Ectodermal cell (in vitro differentiated cells): ENCODE measurements at regions not wholly inside any gene's neighbourhood (a gene's known extent, or its start where the extent isn't known, plus 50 kb on each side); places are given as distances from the start of the nearest gene placed in this dataset.
"Not testable (repeated sequence)": the region's sequence is repeated elsewhere in the genome, so short reads cannot be mapped to it uniquely, and the experiment has no call there.

Experiments
- H3K27ac ChIP-seq: 2 replicates; pipeline ENCODE4 v1.7.0; 2013; ENCODE audit warnings: mild to moderate bottlenecking, low read depth, low read length; ENCODE audit not compliant: insufficient read depth, poor library complexity, severe bottlenecking
- H3K27me3 ChIP-seq: 2 replicates; pipeline ENCODE4 v1.7.0; 2013; ENCODE audit warnings: mild to moderate bottlenecking, low read length; ENCODE audit not compliant: insufficient read depth, control insufficient read depth, poor library complexity, severe bottlenecking
- H3K36me3 ChIP-seq: one replicate; pipeline ENCODE4 v1.7.0; 2013; ENCODE audit warnings: low read length; ENCODE audit not compliant: control insufficient read depth, insufficient read depth
- H3K4me1 ChIP-seq: one replicate; pipeline ENCODE4 v1.7.0; 2013; ENCODE audit warnings: low read length; ENCODE audit not compliant: control insufficient read depth, insufficient read depth
- H3K4me3 ChIP-seq: 2 replicates; pipeline ENCODE4 v1.7.0; 2013; ENCODE audit warnings: low read depth, low read length, control low read depth; ENCODE audit not compliant: insufficient read depth
- H3K9me3 ChIP-seq: 2 replicates; pipeline ENCODE4 v1.7.0; 2013; ENCODE audit warnings: mild to moderate bottlenecking, low read length, moderate library complexity; ENCODE audit not compliant: control insufficient read depth
- WGBS, 2 experiments: methylation state at CpG; one replicate each; pipeline ENCODE4 v1.1.7; 2013; ENCODE audit warnings: missing lambda C conversion rate in 2 of 2; 5-methylcytosine and 5-hydroxymethylcytosine counted together

DNA sequence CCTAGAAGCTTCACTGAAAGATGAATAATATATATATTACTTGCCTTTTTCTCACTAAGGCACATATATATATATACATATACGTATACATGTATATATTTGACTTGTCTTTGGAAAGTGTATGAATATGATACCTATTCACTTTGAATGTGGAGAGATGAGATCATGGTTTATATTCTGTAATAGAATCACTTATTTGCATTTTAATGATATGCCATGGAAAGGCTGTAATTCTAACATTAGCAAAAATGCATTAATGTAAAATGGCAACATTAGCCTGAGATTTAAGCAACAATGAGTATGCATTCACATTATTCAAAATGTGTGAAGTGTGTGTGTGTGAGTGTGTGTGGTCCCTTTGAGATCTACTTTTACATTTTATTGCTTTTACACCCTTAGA, 54.5 kb upstream of the PRKD1 start:
- H3K27me3 ChIP-seq, result no peaks in the 10 kb centered on the region
- no peak overlapping the region for H3K4me3 ChIP-seq
- no peaks in the 10 kb centered on the region for H3K4me1 ChIP-seq
- H3K36me3 ChIP-seq, result no peaks in the 10 kb centered on the region
- no peak overlapping the region for H3K27ac ChIP-seq
- no CpG with 5 or more reads among the region's 1 CpG for WGBS, 2 experiments
- H3K9me3 ChIP-seq, result no peaks in the 10 kb centered on the region

GRCh38 chr14:29982993-29983392, 55.3 kb upstream of the PRKD1 start:
- Histone ChIP-seq H3K27ac (no peak overlapping the region), H3K9me3 (no peaks in the 10 kb centered on the region), H3K36me3 (no peaks in the 10 kb centered on the region), H3K4me1 (no peaks in the 10 kb centered on the region), H3K27me3 (no peaks in the 10 kb centered on the region), H3K4me3 (no peak overlapping the region)
- WGBS, 2 experiments, result 96 to 98% methylated on average over 1 of the region's 1 CpG

- H3K4me1 ChIP-seq, H3K4me3 ChIP-seq: not testable (repeated sequence)
- WGBS, 2 experiments, result 93 to 95% methylated on average over 14 to 24 of the region's 30 CpGs
Observed at GRCh38 chr14:29990344-29990857, 62.8 kb upstream of the PRKD1 start.

GRCh38 chr14:29990993-29991392, 63.3 kb upstream of the PRKD1 start:
- Histone ChIP-seq H3K9me3 (no peaks in the 10 kb centered on the region), H3K4me3 (no peak overlapping the region), H3K4me1 (no peaks in the 10 kb centered on the region), H3K36me3 (no peaks in the 10 kb centered on the region), H3K27me3 (no peaks in the 10 kb centered on the region), H3K27ac (no peak overlapping the region)
- 94% methylated on average over 2 of the region's 2 CpGs; no CpG with 5 or more reads in 1 of the 2 experiments for WGBS, 2 experiments

More at GRCh38 chr14:29990344-29990857, 62.8 kb upstream of the PRKD1 start:
- not testable (repeated sequence) for H3K9me3 ChIP-seq, H3K36me3 ChIP-seq, H3K27ac ChIP-seq, H3K27me3 ChIP-seq

GRCh38 chr14:29993143-29993542, 65.5 kb upstream of the PRKD1 start:
- Histone ChIP-seq H3K4me1 (no peaks in the 10 kb centered on the region), H3K36me3 (no peaks in the 10 kb centered on the region), H3K9me3 (no peaks in the 10 kb centered on the region), H3K27ac (no peak overlapping the region), H3K27me3 (no peaks in the 10 kb centered on the region), H3K4me3 (no peak overlapping the region)
- WGBS, 2 experiments, result 92 to 97% methylated on average over 2 of the region's 2 CpGs

DNA sequence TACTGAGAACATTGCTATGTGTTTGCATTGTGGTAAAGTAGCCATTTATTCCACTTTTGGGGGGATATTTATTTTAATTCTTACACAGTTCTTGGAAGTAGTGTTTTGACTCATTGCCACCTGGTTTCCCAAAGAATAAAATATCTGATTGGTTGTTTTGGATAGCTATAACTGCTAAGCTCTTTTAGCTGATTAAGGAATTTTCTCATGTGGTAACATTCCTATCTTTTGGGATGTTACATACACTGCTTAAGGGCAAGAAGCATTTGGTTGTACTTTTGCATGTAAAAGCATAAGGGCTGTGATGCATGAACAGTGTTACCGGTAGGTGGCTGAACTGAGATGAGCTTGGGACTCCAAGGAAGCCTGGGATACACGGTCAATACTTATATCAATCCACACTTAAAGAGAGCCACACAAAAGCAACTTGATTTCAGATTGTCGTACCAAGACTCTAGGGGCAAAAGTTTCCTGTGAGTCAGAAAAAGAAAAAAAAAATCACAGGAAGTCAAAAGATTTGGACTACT, 71.4 kb upstream of the PRKD1 start:
- no peak overlapping the region for H3K27ac ChIP-seq
- H3K4me3 ChIP-seq, result no peak overlapping the region
- H3K36me3 ChIP-seq, result no peaks in the 10 kb centered on the region
- no peaks in the 10 kb centered on the region for H3K4me1 ChIP-seq
- H3K9me3 ChIP-seq, result no peaks in the 10 kb centered on the region
- no peaks in the 10 kb centered on the region for H3K27me3 ChIP-seq
- whole genome bisulfite sequencing, 2 experiments, result 52 to 88% methylated on average over 2 to 3 of the region's 3 CpGs

- Histone ChIP-seq H3K4me3 (no peak overlapping the region), H3K27ac (no peak overlapping the region), H3K36me3 (no peaks in the 10 kb centered on the region), H3K27me3 (no peaks in the 10 kb centered on the region), H3K4me1 (no peaks in the 10 kb centered on the region), H3K9me3 (no peaks in the 10 kb centered on the region)
- WGBS, 2 experiments, result 93 to 98% methylated on average over 5 of the region's 5 CpGs
Observed at GRCh38 chr14:30002859-30003258, 75.2 kb upstream of the PRKD1 start.

GRCh38 chr14:30005114-30005808, 77.6 kb upstream of the PRKD1 start:
- Histone ChIP-seq H3K4me3 (no peak overlapping the region), H3K4me1 (no peaks in the 10 kb centered on the region), H3K27me3 (no peaks in the 10 kb centered on the region), H3K27ac (no peak overlapping the region), H3K9me3 (no peaks in the 10 kb centered on the region), H3K36me3 (no peaks in the 10 kb centered on the region)
- WGBS, 2 experiments, result 62 to 69% methylated on average over 8 of the region's 8 CpGs

DNA sequence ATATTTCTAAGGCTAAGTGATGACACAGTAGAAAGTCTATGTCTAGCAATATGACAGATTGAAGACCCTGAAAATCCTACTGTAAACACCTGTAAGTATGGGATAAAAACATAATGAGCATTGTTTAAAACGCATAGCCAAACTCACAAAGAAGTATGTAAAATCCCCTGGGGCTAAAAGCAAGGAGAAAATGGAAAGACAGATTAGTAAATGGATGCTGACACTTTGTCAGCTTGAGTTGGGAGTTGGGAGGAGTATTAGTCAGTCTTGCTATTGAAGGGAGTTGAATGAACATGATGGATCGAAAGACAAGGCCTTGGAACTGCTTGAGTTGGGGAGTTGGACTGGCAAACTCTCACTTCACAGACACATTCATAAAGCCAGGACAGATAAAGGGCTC, 79.0 kb upstream of the PRKD1 start:
- no peaks in the 10 kb centered on the region for H3K36me3 ChIP-seq
- no peaks in the 10 kb centered on the region for H3K27me3 ChIP-seq
- 87 to 93% methylated on average over 2 of the region's 2 CpGs for WGBS, 2 experiments
- no peak overlapping the region for H3K4me3 ChIP-seq
- H3K9me3 ChIP-seq, result no peaks in the 10 kb centered on the region
- no peaks in the 10 kb centered on the region for H3K4me1 ChIP-seq
- no peak overlapping the region for H3K27ac ChIP-seq

- no peak overlapping the region for H3K27ac ChIP-seq
- H3K36me3 ChIP-seq, result no peaks in the 10 kb centered on the region
- H3K4me3 ChIP-seq, result no peak overlapping the region
- H3K9me3 ChIP-seq, result no peaks in the 10 kb centered on the region
- 90 to 97% methylated on average over 1 to 2 of the region's 2 CpGs for WGBS, 2 experiments
- H3K4me1 ChIP-seq, result no peaks in the 10 kb centered on the region
- H3K27me3 ChIP-seq, result no peaks in the 10 kb centered on the region
Observed at GRCh38 chr14:30015489-30015888, 87.8 kb upstream of the PRKD1 start.
